ENCODE measurements at regions not wholly inside any gene's neighbourhood (a gene's known extent, or its start where the extent isn't known, plus 50 kb on each side); places are given as distances from the start of the nearest gene placed in this dataset.

DNA sequence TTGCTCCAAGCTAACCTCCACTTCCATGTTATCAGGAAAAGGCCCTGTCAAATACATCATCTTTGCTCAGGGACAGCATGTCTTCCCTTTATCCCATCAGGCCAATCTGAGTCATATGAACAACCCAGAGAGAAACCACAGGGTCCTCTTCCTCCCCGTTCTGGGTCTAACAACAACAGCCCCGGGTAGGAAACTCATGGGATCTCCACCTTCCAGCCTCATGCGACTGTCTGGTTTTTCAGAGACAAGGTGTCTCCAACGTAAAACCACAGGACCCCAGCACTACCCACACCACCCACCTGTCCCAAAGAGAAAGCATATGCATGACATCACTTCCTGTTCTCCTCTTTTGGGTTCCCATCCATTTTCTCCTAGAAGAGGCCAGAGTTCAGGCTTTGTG, 217.9 kb downstream of the ENC1 start:
- Histone ChIP-seq H4K20me1 (ENCODE audit: insufficient read depth) (no peaks in the 10 kb centered on the region), H3K9ac (ENCODE audit: low read length) (no peak overlapping the region), H3K4me3 (ENCODE audit: low read length) (no peak overlapping the region), H3K36me3 (ENCODE audit: insufficient read depth, low read length) (no peaks in the 10 kb centered on the region), H3K27ac (ENCODE audit: low read length) (no peak overlapping the region), H2AFZ (ENCODE audit: low read depth, low read length) (no peak overlapping the region), H3F3A (ENCODE audit: insufficient read depth, low read length, poor library complexity, severe bottlenecking) (no peaks in the 10 kb centered on the region), H3K79me2 (replicated peaks; ENCODE audit: insufficient read depth, low read length) (no peaks in the 10 kb centered on the region), H3K9me2 (ENCODE audit: insufficient read depth, low read length) (no peaks in the 10 kb centered on the region), H3K4me2 (ENCODE audit: low read length) (no peak overlapping the region), H3K27me3 (ENCODE audit: insufficient read depth, low read depth, low read length) (no peaks in the 10 kb centered on the region), H3K9me3 (ENCODE audit: low read length) (no peaks in the 10 kb centered on the region)
- TF ChIP-seq, protein P1, sequence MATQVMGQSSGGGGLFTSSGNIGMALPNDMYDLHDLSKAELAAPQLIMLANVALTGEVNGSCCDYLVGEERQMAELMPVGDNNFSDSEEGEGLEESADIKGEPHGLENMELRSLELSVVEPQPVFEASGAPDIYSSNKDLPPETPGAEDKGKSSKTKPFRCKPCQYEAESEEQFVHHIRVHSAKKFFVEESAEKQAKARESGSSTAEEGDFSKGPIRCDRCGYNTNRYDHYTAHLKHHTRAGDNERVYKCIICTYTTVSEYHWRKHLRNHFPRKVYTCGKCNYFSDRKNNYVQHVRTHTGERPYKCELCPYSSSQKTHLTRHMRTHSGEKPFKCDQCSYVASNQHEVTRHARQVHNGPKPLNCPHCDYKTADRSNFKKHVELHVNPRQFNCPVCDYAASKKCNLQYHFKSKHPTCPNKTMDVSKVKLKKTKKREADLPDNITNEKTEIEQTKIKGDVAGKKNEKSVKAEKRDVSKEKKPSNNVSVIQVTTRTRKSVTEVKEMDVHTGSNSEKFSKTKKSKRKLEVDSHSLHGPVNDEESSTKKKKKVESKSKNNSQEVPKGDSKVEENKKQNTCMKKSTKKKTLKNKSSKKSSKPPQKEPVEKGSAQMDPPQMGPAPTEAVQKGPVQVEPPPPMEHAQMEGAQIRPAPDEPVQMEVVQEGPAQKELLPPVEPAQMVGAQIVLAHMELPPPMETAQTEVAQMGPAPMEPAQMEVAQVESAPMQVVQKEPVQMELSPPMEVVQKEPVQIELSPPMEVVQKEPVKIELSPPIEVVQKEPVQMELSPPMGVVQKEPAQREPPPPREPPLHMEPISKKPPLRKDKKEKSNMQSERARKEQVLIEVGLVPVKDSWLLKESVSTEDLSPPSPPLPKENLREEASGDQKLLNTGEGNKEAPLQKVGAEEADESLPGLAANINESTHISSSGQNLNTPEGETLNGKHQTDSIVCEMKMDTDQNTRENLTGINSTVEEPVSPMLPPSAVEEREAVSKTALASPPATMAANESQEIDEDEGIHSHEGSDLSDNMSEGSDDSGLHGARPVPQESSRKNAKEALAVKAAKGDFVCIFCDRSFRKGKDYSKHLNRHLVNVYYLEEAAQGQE (IDR thresholded peaks at IDR 0.05; ENCODE audit: borderline replicate concordance): no peak
- no peak for TF ChIP-seq TAF1 (IDR thresholded peaks at IDR 0.05; ENCODE audit: low read depth)
- no peak for TF ChIP-seq MXI1 (conservative IDR thresholded peaks at IDR 0.05; ENCODE audit: poor library complexity, severe bottlenecking)
- no peak for TF ChIP-seq EP300 (conservative IDR thresholded peaks at IDR 0.05; ENCODE audit: poor library complexity, severe bottlenecking)
- TF ChIP-seq RAD21 (conservative IDR thresholded peaks at IDR 0.05): no peak
- TF ChIP-seq POLR2AphosphoS5 (IDR thresholded peaks at IDR 0.05): no peak
- no peak for TF ChIP-seq EZH2 (IDR thresholded peaks at IDR 0.05; ENCODE audit: borderline replicate concordance, insufficient read depth, low read length, poor library complexity, severe bottlenecking)
- TF ChIP-seq, protein P2, sequence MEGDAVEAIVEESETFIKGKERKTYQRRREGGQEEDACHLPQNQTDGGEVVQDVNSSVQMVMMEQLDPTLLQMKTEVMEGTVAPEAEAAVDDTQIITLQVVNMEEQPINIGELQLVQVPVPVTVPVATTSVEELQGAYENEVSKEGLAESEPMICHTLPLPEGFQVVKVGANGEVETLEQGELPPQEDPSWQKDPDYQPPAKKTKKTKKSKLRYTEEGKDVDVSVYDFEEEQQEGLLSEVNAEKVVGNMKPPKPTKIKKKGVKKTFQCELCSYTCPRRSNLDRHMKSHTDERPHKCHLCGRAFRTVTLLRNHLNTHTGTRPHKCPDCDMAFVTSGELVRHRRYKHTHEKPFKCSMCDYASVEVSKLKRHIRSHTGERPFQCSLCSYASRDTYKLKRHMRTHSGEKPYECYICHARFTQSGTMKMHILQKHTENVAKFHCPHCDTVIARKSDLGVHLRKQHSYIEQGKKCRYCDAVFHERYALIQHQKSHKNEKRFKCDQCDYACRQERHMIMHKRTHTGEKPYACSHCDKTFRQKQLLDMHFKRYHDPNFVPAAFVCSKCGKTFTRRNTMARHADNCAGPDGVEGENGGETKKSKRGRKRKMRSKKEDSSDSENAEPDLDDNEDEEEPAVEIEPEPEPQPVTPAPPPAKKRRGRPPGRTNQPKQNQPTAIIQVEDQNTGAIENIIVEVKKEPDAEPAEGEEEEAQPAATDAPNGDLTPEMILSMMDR (IDR thresholded peaks at IDR 0.05; ENCODE audit: poor library complexity, severe bottlenecking): no peak
- no peak for TF ChIP-seq SMC3 (conservative IDR thresholded peaks at IDR 0.05; ENCODE audit: poor library complexity)

DNA sequence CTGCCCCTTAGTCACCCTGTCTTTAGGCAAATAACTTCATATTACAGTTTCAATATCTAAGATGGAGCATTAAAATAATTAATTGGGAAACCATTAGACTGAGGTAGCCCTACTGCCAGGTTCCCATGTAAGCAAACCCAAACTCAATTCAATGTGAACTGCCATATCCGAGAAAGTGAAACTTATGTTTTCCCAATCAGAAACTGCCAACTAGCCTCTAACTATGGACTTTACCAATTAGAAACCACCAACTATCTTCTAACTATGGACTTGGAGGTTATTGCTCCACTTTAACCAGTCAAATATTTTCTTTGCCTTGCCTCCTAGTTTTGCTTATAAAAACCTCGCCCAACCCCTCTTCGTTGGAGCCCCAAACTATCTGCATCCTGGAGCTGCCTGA, 218.5 kb downstream of the ENC1 start:
- H3K9ac ChIP-seq (ENCODE audit: low read length): no peak overlapping the region
- H3K79me2 ChIP-seq (replicated peaks; ENCODE audit: insufficient read depth, low read length): no peaks in the 10 kb centered on the region
- H3K4me2 ChIP-seq (ENCODE audit: low read length): no peak overlapping the region
- no peak overlapping the region for H3K27ac ChIP-seq (ENCODE audit: low read length)
- no peaks in the 10 kb centered on the region for H3K9me3 ChIP-seq (ENCODE audit: low read length)
- no peak for TF ChIP-seq RAD21 (conservative IDR thresholded peaks at IDR 0.05)
- TF ChIP-seq SMC3 (conservative IDR thresholded peaks at IDR 0.05; ENCODE audit: poor library complexity): no peak
- TF ChIP-seq EP300 (conservative IDR thresholded peaks at IDR 0.05; ENCODE audit: poor library complexity, severe bottlenecking): no peak
- no peak for TF ChIP-seq TAF1 (IDR thresholded peaks at IDR 0.05; ENCODE audit: low read depth)
- TF ChIP-seq, protein P2 (IDR thresholded peaks at IDR 0.05; ENCODE audit: poor library complexity, severe bottlenecking): no peak
- no peak for TF ChIP-seq EZH2 (IDR thresholded peaks at IDR 0.05; ENCODE audit: borderline replicate concordance, insufficient read depth, low read length, poor library complexity, severe bottlenecking)
- TF ChIP-seq, protein P1 (IDR thresholded peaks at IDR 0.05; ENCODE audit: borderline replicate concordance): no peak
- TF ChIP-seq POLR2AphosphoS5 (IDR thresholded peaks at IDR 0.05): no peak
- TF ChIP-seq MXI1 (conservative IDR thresholded peaks at IDR 0.05; ENCODE audit: poor library complexity, severe bottlenecking): no peak
- H3K36me3 ChIP-seq (ENCODE audit: insufficient read depth, low read length): no peaks in the 10 kb centered on the region
- H3K4me3 ChIP-seq (ENCODE audit: low read length): no peak overlapping the region
- H3K27me3 ChIP-seq (ENCODE audit: insufficient read depth, low read depth, low read length): no peaks in the 10 kb centered on the region
- no peaks in the 10 kb centered on the region for H4K20me1 ChIP-seq (ENCODE audit: insufficient read depth)
- H3K9me2 ChIP-seq (ENCODE audit: insufficient read depth, low read length): no peaks in the 10 kb centered on the region
- H3F3A ChIP-seq (ENCODE audit: insufficient read depth, low read length, poor library complexity, severe bottlenecking): no peaks in the 10 kb centered on the region
- H2AFZ ChIP-seq (ENCODE audit: low read depth, low read length): no peak overlapping the region
